ENCODE measurements at regions not wholly inside any gene's neighbourhood (a gene's known extent, or its start where the extent isn't known, plus 50 kb on each side); places are given as distances from the start of the nearest gene placed in this dataset.
A peak's percentile ranks its signal among the peaks of the same experiment; 100 is the strongest.

GRCh38 chr2:236674646-236675045, 105.0 kb downstream of the ACKR3 start:
- DNase-seq = no peak

- no peak for DNase-seq
Measured at GRCh38 chr2:236675051-236675450, 105.4 kb downstream of the ACKR3 start.

- DNase-seq = no peak
Measured at GRCh38 chr2:236675526-236675925, 105.9 kb downstream of the ACKR3 start.

GRCh38 chr2:236676136-236676873, 106.7 kb downstream of the ACKR3 start:
- DNase-seq = no peak

- peak; percentile 9 for DNase-seq
Measured at GRCh38 chr2:236677368-236677767, 107.7 kb downstream of the ACKR3 start.

- peak; percentile 33 for DNase-seq
Measured at GRCh38 chr2:236678307-236678975, 108.8 kb downstream of the ACKR3 start.

- DNase-seq = no peak
Measured at GRCh38 chr2:236679884-236680860, 110.5 kb downstream of the ACKR3 start.

- DNase-seq = peak; percentile 31
Measured at GRCh38 chr2:236682651-236683422, 113.2 kb downstream of the ACKR3 start.

- DNase-seq = peak; percentile 25
Measured at GRCh38 chr2:236684504-236685256, 115.1 kb downstream of the ACKR3 start.

GRCh38 chr2:236685361-236685760, 115.7 kb downstream of the ACKR3 start:
- no peak for DNase-seq

- peak; percentile 41 for DNase-seq
Measured at GRCh38 chr2:236685979-236686520, 116.4 kb downstream of the ACKR3 start.

GRCh38 chr2:236686561-236686960, 116.9 kb downstream of the ACKR3 start:
- peak; percentile 5 for DNase-seq

GRCh38 chr2:236687296-236687965, 117.8 kb downstream of the ACKR3 start:
- DNase-seq = peak; percentile 52

GRCh38 chr2:236688157-236688556, 118.5 kb downstream of the ACKR3 start:
- peak; percentile 38 for DNase-seq

- DNase-seq = peak; percentile 43
Measured at GRCh38 chr2:236688563-236689392, 119.2 kb downstream of the ACKR3 start.

- DNase-seq = peak; percentile 46
Measured at GRCh38 chr2:236689393-236689700, 119.7 kb downstream of the ACKR3 start.

GRCh38 chr2:236689981-236690380, 120.4 kb downstream of the ACKR3 start:
- no peak for DNase-seq

- peak; percentile 17 for DNase-seq
Measured at GRCh38 chr2:236690726-236691125, 121.1 kb downstream of the ACKR3 start.

- peak; percentile 13 for DNase-seq
Measured at GRCh38 chr2:236691799-236692167, 122.2 kb downstream of the ACKR3 start.

- DNase-seq = peak; percentile 17
Measured at GRCh38 chr2:236692937-236693336, 123.3 kb downstream of the ACKR3 start.

All from activated effector memory CD4-positive, alpha-beta T cell treated with anti-CD3 and anti-CD28 coated beads, Interleukin-2, amount 50 U/mL, for 16 hours (primary cell).